Fibroblast of gingiva (primary cell): ENCODE measurements at regions not wholly inside any gene's neighbourhood (a gene's known extent, or its start where the extent isn't known, plus 50 kb on each side); places are given as distances from the start of the nearest gene placed in this dataset.
"Not testable (repeated sequence)": the region's sequence is repeated elsewhere in the genome, so short reads cannot be mapped to it uniquely, and the experiment has no call there.

Experiments
- DNase-seq: peaks from one replicate; pipeline ENCODE4 v3.0.0-alpha.2; 2011; ENCODE audit warnings: low read depth

GRCh38 chr17:31748881-31749280 is 110.2 kb downstream of the COPRS start:
- no peak for DNase-seq

GRCh38 chr17:31746884-31747495 is 112.1 kb downstream of the COPRS start:
- DNase-seq: no peak

- DNase-seq: no peak
Measured at GRCh38 chr17:31745964-31746600, 113.0 kb downstream of the COPRS start.

GRCh38 chr17:31744511-31744951 is 114.5 kb downstream of the COPRS start:
- peak; percentile 49 for DNase-seq

- peak; percentile 40 for DNase-seq
Measured at GRCh38 chr17:31743797-31744196, 115.2 kb downstream of the COPRS start.

- DNase-seq: no peak
Measured at GRCh38 chr17:31741371-31741770, 117.7 kb downstream of the COPRS start.

GRCh38 chr17:31740611-31741082 is 118.4 kb downstream of the COPRS start:
- peak; percentile 96 for DNase-seq

GRCh38 chr17:31738996-31739699 is 119.9 kb downstream of the COPRS start:
- peak; percentile 58 for DNase-seq

GRCh38 chr17:31738488-31738887 is 120.6 kb downstream of the COPRS start:
- DNase-seq: peak; percentile 32

GRCh38 chr17:31738067-31738466 is 121.0 kb downstream of the COPRS start:
- no peak for DNase-seq

- DNase-seq: no peak
Measured at GRCh38 chr17:31736855-31737625, 122.0 kb downstream of the COPRS start.

GRCh38 chr17:31733326-31733725 is 125.7 kb downstream of the COPRS start:
- no peak for DNase-seq

GRCh38 chr17:31731585-31732154 is 127.4 kb downstream of the COPRS start:
- DNase-seq: not testable (repeated sequence)

GRCh38 chr17:31731118-31731517 is 127.9 kb downstream of the COPRS start:
- DNase-seq: no peak

- no peak for DNase-seq
Measured at GRCh38 chr17:31726980-31727427, 132.0 kb downstream of the COPRS start.

- DNase-seq: no peak
Measured at GRCh38 chr17:31724619-31725018, 134.4 kb downstream of the COPRS start.

- DNase-seq: peak; percentile 77
Measured at GRCh38 chr17:31724026-31724425, 135.0 kb downstream of the COPRS start.

- no peak for DNase-seq
Measured at GRCh38 chr17:31722251-31723056, 136.6 kb downstream of the COPRS start.

- DNase-seq: no peak
Measured at GRCh38 chr17:31721291-31722025, 137.6 kb downstream of the COPRS start.

GRCh38 chr17:31717251-31717650 is 141.8 kb downstream of the COPRS start:
- DNase-seq: not testable (repeated sequence)
